Right renal cortex interstitium (tissue), 3 donors: ENCODE measurements at regions not wholly inside any gene's neighbourhood (a gene's known extent, or its start where the extent isn't known, plus 50 kb on each side); places are given as distances from the start of the nearest gene placed in this dataset.
A peak's percentile ranks its signal among the peaks of the same experiment; 100 is the strongest.
"Not testable (repeated sequence)": the region's sequence is repeated elsewhere in the genome, so short reads cannot be mapped to it uniquely, and the experiment has no call there.

ENCODE experiments used
- DNase-seq, 3 donors: peaks; one replicate each; pipeline ENCODE4 v3.0.0-alpha.2; 2013; ENCODE audit warnings: low read depth in 3 of 3, low spot score in 2 of 3

- no peak for DNase-seq
Observed at GRCh38 chr3:182637350-182638110, 155.8 kb upstream of the ATP11B start.

- no peak for DNase-seq
Observed at GRCh38 chr3:182644013-182644412, 149.3 kb upstream of the ATP11B start.

GRCh38 chr3:182644790-182645433 lies 148.4 kb upstream of the ATP11B start:
- DNase-seq = no peak

GRCh38 chr3:182650568-182651128 lies 142.7 kb upstream of the ATP11B start:
- no peak for DNase-seq

- no peak for DNase-seq
Observed at GRCh38 chr3:182651461-182651860, 141.8 kb upstream of the ATP11B start.

- DNase-seq = not testable (repeated sequence)
Observed at GRCh38 chr3:182653065-182653464, 140.2 kb upstream of the ATP11B start.

GRCh38 chr3:182668541-182668940 lies 124.8 kb upstream of the ATP11B start:
- no peak for DNase-seq

- no peak for DNase-seq
Observed at GRCh38 chr3:182668974-182669373, 124.3 kb upstream of the ATP11B start.

- DNase-seq = no peak
Observed at GRCh38 chr3:182671541-182671940, 121.8 kb upstream of the ATP11B start.

- DNase-seq = no peak
Observed at GRCh38 chr3:182671942-182672341, 121.4 kb upstream of the ATP11B start.

GRCh38 chr3:182673336-182673735 lies 120.0 kb upstream of the ATP11B start:
- no peak for DNase-seq

GRCh38 chr3:182682263-182683241 lies 110.8 kb upstream of the ATP11B start:
- DNase-seq = peak in 1 of 3 donors; percentile 27

GRCh38 chr3:182683453-182683852 lies 109.9 kb upstream of the ATP11B start:
- DNase-seq = peak in 1 of 3 donors; percentile 74

GRCh38 chr3:182683858-182684257 lies 109.4 kb upstream of the ATP11B start:
- DNase-seq = no peak

GRCh38 chr3:182686033-182686886 lies 107.0 kb upstream of the ATP11B start:
- DNase-seq = no peak

GRCh38 chr3:182690172-182690571 lies 103.1 kb upstream of the ATP11B start:
- no peak for DNase-seq

- no peak for DNase-seq
Observed at GRCh38 chr3:182692021-182692420, 101.3 kb upstream of the ATP11B start.

GRCh38 chr3:182692695-182693094 lies 100.6 kb upstream of the ATP11B start:
- DNase-seq = no peak

GRCh38 chr3:182693723-182694122 lies 99.6 kb upstream of the ATP11B start:
- DNase-seq = no peak

- DNase-seq = no peak
Observed at GRCh38 chr3:182696916-182697315, 96.4 kb upstream of the ATP11B start.
